Stomach (tissue), 8 donors: ENCODE measurements at regions not wholly inside any gene's neighbourhood (a gene's known extent, or its start where the extent isn't known, plus 50 kb on each side); places are given as distances from the start of the nearest gene placed in this dataset.
A peak's percentile ranks its signal among the peaks of the same experiment; 100 is the strongest.

ENCODE experiments used
- DNase-seq, 2 donors: peaks; one replicate each; pipeline versions ENCODE4 v3.0.0 to v3.0.0-alpha.2; 2013 to 2019
- H3K27ac ChIP-seq, 5 donors: fragments of 200-600 bp in 4 of 5; sonication (generic) in 4 of 5; one replicate each; pipeline ENCODE4 v1.5.1; 2013 to 2019; ENCODE audit warnings: mild to moderate bottlenecking in 1 of 5, moderate library complexity in 1 of 5
- H3K27me3 ChIP-seq, 3 donors: fragments of 200-600 bp; sonication (generic); one replicate each; pipeline ENCODE4 v1.5.1; 2017 to 2019; ENCODE audit warnings: mixed run types in 1 of 3
- H3K36me3 ChIP-seq, 4 donors: fragments of 200-600 bp; sonication (generic); 1 replicate in 3 of 4; 2 replicates in 1 of 4; pipeline ENCODE4 v1.5.1; 2016 to 2019
- H3K4me1 ChIP-seq, 4 donors: fragments of 200-600 bp; sonication (generic); one replicate each; pipeline ENCODE4 v1.5.1; 2016 to 2019
- H3K4me3 ChIP-seq, 4 donors: fragments of 200-600 bp; sonication (generic) in 3 of 4; one replicate each; pipeline ENCODE4 v1.5.1; 2016 to 2019; ENCODE audit warnings: mild to moderate bottlenecking in 1 of 4
- H3K9me3 ChIP-seq, 4 donors: fragments of 200-600 bp; sonication (generic); one replicate each; pipeline ENCODE4 v1.5.1; 2016 to 2019
- CTCF ChIP-seq, 7 experiments: fragments of 450-650 bp in 4 of 7; fragments of 200-600 bp in 3 of 7; sonication (generic) in 3 of 7; IDR thresholded peaks; one replicate each; pipeline ENCODE4 v1.5.1; 2016 to 2019; ENCODE audit warnings: antibody characterized with exemption in 7 of 7, control low read depth in 2 of 7, mild to moderate bottlenecking in 1 of 7
- EP300 ChIP-seq: sonication (generic); formaldehyde crosslinking; IDR thresholded peaks from one replicate; pipeline ENCODE4 v1.6.1; 2017; ENCODE audit warnings: antibody characterized with exemption
- POLR2A ChIP-seq, 4 donors: fragments of 450-650 bp; IDR thresholded peaks; one replicate each; pipeline ENCODE4 v1.6.1; 2016; ENCODE audit warnings: antibody characterized with exemption in 4 of 4, control low read depth in 2 of 4, mild to moderate bottlenecking in 1 of 4, moderate library complexity in 1 of 4
- POLR2AphosphoS5 ChIP-seq, 3 donors: sonication (generic); formaldehyde crosslinking; IDR thresholded peaks; one replicate each; pipeline ENCODE4 v1.6.1; 2016; ENCODE audit warnings: antibody characterized with exemption in 3 of 3
- WGBS, 5 donors: extraction: QIAGEN DNeasy Blood & Tissue Kit in 3 of 5; methylation state at CpG; one replicate each; pipeline versions ENCODE4 v1.1.5 to v1.1.7; 2013 to 2018; 5-methylcytosine and 5-hydroxymethylcytosine counted together
- intact Hi-C: fragments of 100-400 bp; cut with DNase I; formaldehyde crosslinking; loops from one replicate; pipeline ENCODE4 v1.15.1; 2023; ENCODE audit warnings: low total_unique reads
- donor health status: healthy with polysubstance abuse.
- donor health status: Bipolar disorder and iron deficiency.
- donor health status: healthy.

- Histone ChIP-seq H3K36me3 (no peaks in the 10 kb centered on the region), H3K4me3 (no peak overlapping the region), H3K27ac (no peak overlapping the region), H3K4me1 (no peaks in the 10 kb centered on the region), H3K9me3 (no peaks in the 10 kb centered on the region), H3K27me3 (peaks cover 0 to 32% (median 0%) of the 10 kb centered on the region in 3 donors)
- intact Hi-C loops = no loop called here
- 75 to 92% (median 78%) methylated on average over 4 to 6 of the region's 6 CpGs for whole genome bisulfite sequencing, 5 donors
- DNase-seq = no peak
- TF ChIP-seq POLR2AphosphoS5 (IDR thresholded peaks at IDR 0.05) = no peak
Measured at GRCh38 chr1:38763121-38763520, 96.5 kb downstream of the RRAGC start.

GRCh38 chr1:38760562-38760961 lies 99.0 kb downstream of the RRAGC start:
- Histone ChIP-seq H3K4me1 (no peaks in the 10 kb centered on the region), H3K9me3 (no peaks in the 10 kb centered on the region), H3K4me3 (no peak overlapping the region), H3K36me3 (no peaks in the 10 kb centered on the region), H3K27ac (no peak overlapping the region), H3K27me3 (peaks cover 0 to 18% (median 0%) of the 10 kb centered on the region in 3 donors)
- intact Hi-C loops = no loop called here
- 18 to 44% (median 24%) methylated on average over 2 of the region's 2 CpGs for WGBS, 5 donors
- DNase-seq = no peak
- TF ChIP-seq POLR2AphosphoS5 (IDR thresholded peaks at IDR 0.05) (no peak), POLR2A (IDR thresholded peaks at IDR 0.05) (no peak), EP300 (no peak), CTCF (IDR thresholded peaks at IDR 0.05) (no peak)

GRCh38 chr1:38758820-38759219 lies 100.8 kb downstream of the RRAGC start:
- WGBS, 5 donors = 40 to 58% (median 53%) methylated on average over 5 of the region's 5 CpGs

GRCh38 chr1:38746941-38747600 lies 112.5 kb downstream of the RRAGC start:
- Histone ChIP-seq H3K4me3 (no peak overlapping the region), H3K9me3 (no peaks in the 10 kb centered on the region), H3K27ac (no peak overlapping the region), H3K4me1 (peaks cover 0 to 5% (median 0%) of the 10 kb centered on the region in 4 donors), H3K27me3 (no peaks in the 10 kb centered on the region), H3K36me3 (no peaks in the 10 kb centered on the region)
- intact Hi-C loops = no loop called here
- TF ChIP-seq CTCF (IDR thresholded peaks at IDR 0.05) (no peak), POLR2A (IDR thresholded peaks at IDR 0.05) (no peak), EP300 (no peak), POLR2AphosphoS5 (IDR thresholded peaks at IDR 0.05) (no peak)
- no peak for DNase-seq
- WGBS, 5 donors = 32 to 52% (median 43%) methylated on average over 16 of the region's 16 CpGs

More at GRCh38 chr1:38758820-38759219, 100.8 kb downstream of the RRAGC start:
- no peaks in the 10 kb centered on the region for H3K9me3 ChIP-seq
- peaks cover 0 to 5% (median 0%) of the 10 kb centered on the region in 3 donors for H3K27me3 ChIP-seq
- no peak for TF ChIP-seq EP300
- no peak for TF ChIP-seq CTCF (IDR thresholded peaks at IDR 0.05)
- TF ChIP-seq POLR2A (IDR thresholded peaks at IDR 0.05) = no peak
- no peak for TF ChIP-seq POLR2AphosphoS5 (IDR thresholded peaks at IDR 0.05)
- intact Hi-C loops = no loop called here
- no peak overlapping the region for H3K27ac ChIP-seq
- DNase-seq = peak in 1 of 2 donors; percentile 12
- no peak overlapping the region for H3K4me3 ChIP-seq
- H3K36me3 ChIP-seq = no peaks in the 10 kb centered on the region
- no peaks in the 10 kb centered on the region for H3K4me1 ChIP-seq

GRCh38 chr1:38746402-38746935 lies 113.1 kb downstream of the RRAGC start:
- Histone ChIP-seq H3K9me3 (no peaks in the 10 kb centered on the region), H3K27ac (no peak overlapping the region), H3K27me3 (no peaks in the 10 kb centered on the region), H3K4me1 (peaks cover 0 to 5% (median 0%) of the 10 kb centered on the region in 4 donors), H3K36me3 (no peaks in the 10 kb centered on the region), H3K4me3 (no peak overlapping the region)
- 63 to 76% (median 70%) methylated on average over 6 of the region's 6 CpGs for WGBS, 5 donors
- intact Hi-C loops = no loop called here
- TF ChIP-seq EP300 (no peak), POLR2A (IDR thresholded peaks at IDR 0.05) (no peak), CTCF (IDR thresholded peaks at IDR 0.05) (no peak), POLR2AphosphoS5 (IDR thresholded peaks at IDR 0.05) (no peak)
- DNase-seq = peak in 1 of 2 donors; percentile 51
